ENCODE measurements at regions not wholly inside any gene's neighbourhood (a gene's known extent, or its start where the extent isn't known, plus 50 kb on each side); places are given as distances from the start of the nearest gene placed in this dataset.

- no TSS peak for BruUV-seq (replicated peaks)
- Histone ChIP-seq H3K9me1 (replicated peaks; ENCODE audit: control insufficient read depth, extremely low read depth, insufficient read depth, low read length) (no peaks in the 10 kb centered on the region), H3K36me3 (ENCODE audit: control insufficient read depth in 2 of 2, extremely low read depth in 1 of 2, insufficient read depth in 2 of 2, low read length in 2 of 2) (no peaks in the 10 kb centered on the region), H3K9ac (replicated peaks; ENCODE audit: extremely low read depth, insufficient read depth, low read length) (no peak overlapping the region), H3K27ac (ENCODE audit: insufficient read depth, low read depth, low read length) (no peak overlapping the region), H3K4me3 (replicated peaks in 1 of 3; ENCODE audit: insufficient read depth in 1 of 3, low read depth in 1 of 3, low read length in 3 of 3) (no peak overlapping the region), H3K4me1 (ENCODE audit: control insufficient read depth, extremely low read depth, insufficient read depth, low read length) (no peaks in the 10 kb centered on the region), H4K20me1 (replicated peaks; ENCODE audit: control insufficient read depth, extremely low read depth, insufficient read depth, low read length) (no peaks in the 10 kb centered on the region), H3K4me2 (ENCODE audit: insufficient read depth, low read length) (no peak overlapping the region), H3K9me3 (replicated peaks; ENCODE audit: control insufficient read depth, insufficient read depth, low read length) (no peaks in the 10 kb centered on the region), H3K79me2 (ENCODE audit: control insufficient read depth, insufficient read depth, low read length) (no peaks in the 10 kb centered on the region), H3K27me3 (ENCODE audit: control insufficient read depth in 2 of 2, insufficient read depth in 2 of 2, low read length in 2 of 2) (no peaks in the 10 kb centered on the region), H2AFZ (ENCODE audit: low read depth, low read length) (no peak overlapping the region)
- no peak for TF ChIP-seq GATA2 (IDR thresholded peaks at IDR 0.05; ENCODE audit: insufficient read depth, insufficient read length, low read depth, low read length)
- TF ChIP-seq FOS (IDR thresholded peaks at IDR 0.05; ENCODE audit: borderline replicate concordance, insufficient read depth, low read length) = no peak
- no peak for TF ChIP-seq CTCF (IDR thresholded peaks at IDR 0.05; ENCODE audit: extremely low read depth in 1 of 2, insufficient read depth in 1 of 2, low read depth in 1 of 2, low read length in 2 of 2)
- TF ChIP-seq JUN (IDR thresholded peaks at IDR 0.05; ENCODE audit: borderline replicate concordance, insufficient read depth, insufficient read length, low read depth) = no peak
- no peak for TF ChIP-seq MYC (IDR thresholded peaks at IDR 0.05; ENCODE audit: low read depth, low read length)
- no peak for TF ChIP-seq EZH2 (IDR thresholded peaks at IDR 0.05; ENCODE audit: borderline replicate concordance, low read depth, low read length, severe bottlenecking)
- no peak for TF ChIP-seq POLR2A (IDR thresholded peaks at IDR 0.05; ENCODE audit: low read depth, low read length)
- no peak for TF ChIP-seq MAX (IDR thresholded peaks at IDR 0.05; ENCODE audit: insufficient read depth, insufficient read length)
- TF ChIP-seq POLR2AphosphoS5 (IDR thresholded peaks at IDR 0.05; ENCODE audit: insufficient read depth, low read depth, low read length) = no peak
- dilution Hi-C loops (cut with MboI; ENCODE audit: extremely low pct_ligation_motif_present, low sequenced_read_pairs) = no loop called here
- ChIA-PET POLR2A (no interaction called here), CTCF (no interaction called here)
- DNase-seq (ENCODE audit: low read depth, low spot score) (no peak), FAIRE-seq (no peak)
- intact Hi-C loops (cut with micrococcal nuclease) = no loop called here
Measured at GRCh38 chr4:105060628-105061027, 86.0 kb upstream of the TET2 start.

Measured in endothelial cell of umbilical vein (primary cell).